ENCODE measurements at regions not wholly inside any gene's neighbourhood (a gene's known extent, or its start where the extent isn't known, plus 50 kb on each side); places are given as distances from the start of the nearest gene placed in this dataset.

DNA sequence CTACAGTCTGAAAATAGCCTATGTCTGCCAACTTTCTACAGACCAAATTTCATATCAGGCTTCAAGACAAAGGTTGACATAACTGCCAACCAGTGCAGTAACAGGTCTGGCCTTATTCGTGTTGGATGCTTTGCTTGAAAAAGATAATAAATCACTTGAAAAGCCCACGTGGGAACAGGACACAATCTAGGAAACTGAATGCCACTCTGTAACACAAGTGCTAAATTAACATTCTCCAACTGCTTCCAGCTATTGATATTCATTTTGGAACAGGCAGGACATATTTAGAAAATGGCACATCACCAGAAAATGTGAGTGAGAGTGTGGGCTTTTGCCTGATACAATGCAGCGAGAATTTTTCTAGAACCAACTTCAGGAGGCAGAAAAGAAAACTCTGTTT, 165.9 kb upstream of the CCDC150 start:
- intact Hi-C loops (cut with micrococcal nuclease), result no loop called here
- WGBS (ENCODE audit: insufficient coverage, low coverage, missing lambda C conversion rate), result 7% methylated on average over 3 of the region's 3 CpGs
- Histone ChIP-seq H3K4me3 (no peak overlapping the region), H3K9ac (ENCODE audit: insufficient read depth in 1 of 2, low read depth in 2 of 2, low read length in 2 of 2) (no peak overlapping the region), H4K20me1 (replicated peaks; ENCODE audit: control insufficient read depth, insufficient read depth, low read length) (no peaks in the 10 kb centered on the region), H3K27me3 (ENCODE audit: control insufficient read depth in 2 of 2, insufficient read depth in 2 of 2, low read length in 2 of 2) (no peaks in the 10 kb centered on the region), H3K9me1 (ENCODE audit: control insufficient read depth, insufficient read depth, low read length) (no peaks in the 10 kb centered on the region), H3K79me2 (ENCODE audit: control insufficient read depth, insufficient read depth, low read length) (no peaks in the 10 kb centered on the region), H3K4me2 (ENCODE audit: insufficient read depth, low read length) (no peak overlapping the region), H3K4me1 (replicated peaks in 1 of 2; ENCODE audit: control insufficient read depth in 2 of 2, insufficient read depth in 2 of 2, low read length in 2 of 2) (no peaks in the 10 kb centered on the region), H3K9me3 (replicated peaks; ENCODE audit: control insufficient read depth, insufficient read depth, low read depth, low read length) (no peaks in the 10 kb centered on the region), H3K27ac (ENCODE audit: extremely low read depth, low read depth, low read length) (no peak overlapping the region), H3K36me3 (ENCODE audit: control insufficient read depth, insufficient read depth, low read length) (no peaks in the 10 kb centered on the region), H2AFZ (ENCODE audit: low read depth, low read length) (no peak overlapping the region)
- in situ Hi-C loops (cut with MboI), result no loop called here
- ChIA-PET CTCF (ENCODE audit: low intra/inter-chr PET ratio) (no interaction called here), POLR2A (interaction anchor here (0.7 kb wide), 1 partner anchor 94 kb away, joined by 3 read pairs; no protein-coding TSS in a partner anchor)
- BruUV-seq (replicated peaks), result no TSS peak
- ATAC-seq, result no peak
- no peak for DNase-seq (ENCODE audit: extremely low read depth in 1 of 4, low spot score in 3 of 4)
- no peak for FAIRE-seq
- TF ChIP-seq YY1 (IDR thresholded peaks at IDR 0.05; ENCODE audit: borderline replicate concordance in 1 of 3, control insufficient read depth in 1 of 3, extremely low read depth in 1 of 3, insufficient read depth in 3 of 3, insufficient read length in 1 of 3, insufficient replicate concordance in 2 of 3, low read depth in 1 of 3, low read length in 2 of 3), result no peak
- no peak for TF ChIP-seq ZNF431 (CRISPR knock-in tag; IDR thresholded peaks at IDR 0.05)
- TF ChIP-seq, protein P1, sequence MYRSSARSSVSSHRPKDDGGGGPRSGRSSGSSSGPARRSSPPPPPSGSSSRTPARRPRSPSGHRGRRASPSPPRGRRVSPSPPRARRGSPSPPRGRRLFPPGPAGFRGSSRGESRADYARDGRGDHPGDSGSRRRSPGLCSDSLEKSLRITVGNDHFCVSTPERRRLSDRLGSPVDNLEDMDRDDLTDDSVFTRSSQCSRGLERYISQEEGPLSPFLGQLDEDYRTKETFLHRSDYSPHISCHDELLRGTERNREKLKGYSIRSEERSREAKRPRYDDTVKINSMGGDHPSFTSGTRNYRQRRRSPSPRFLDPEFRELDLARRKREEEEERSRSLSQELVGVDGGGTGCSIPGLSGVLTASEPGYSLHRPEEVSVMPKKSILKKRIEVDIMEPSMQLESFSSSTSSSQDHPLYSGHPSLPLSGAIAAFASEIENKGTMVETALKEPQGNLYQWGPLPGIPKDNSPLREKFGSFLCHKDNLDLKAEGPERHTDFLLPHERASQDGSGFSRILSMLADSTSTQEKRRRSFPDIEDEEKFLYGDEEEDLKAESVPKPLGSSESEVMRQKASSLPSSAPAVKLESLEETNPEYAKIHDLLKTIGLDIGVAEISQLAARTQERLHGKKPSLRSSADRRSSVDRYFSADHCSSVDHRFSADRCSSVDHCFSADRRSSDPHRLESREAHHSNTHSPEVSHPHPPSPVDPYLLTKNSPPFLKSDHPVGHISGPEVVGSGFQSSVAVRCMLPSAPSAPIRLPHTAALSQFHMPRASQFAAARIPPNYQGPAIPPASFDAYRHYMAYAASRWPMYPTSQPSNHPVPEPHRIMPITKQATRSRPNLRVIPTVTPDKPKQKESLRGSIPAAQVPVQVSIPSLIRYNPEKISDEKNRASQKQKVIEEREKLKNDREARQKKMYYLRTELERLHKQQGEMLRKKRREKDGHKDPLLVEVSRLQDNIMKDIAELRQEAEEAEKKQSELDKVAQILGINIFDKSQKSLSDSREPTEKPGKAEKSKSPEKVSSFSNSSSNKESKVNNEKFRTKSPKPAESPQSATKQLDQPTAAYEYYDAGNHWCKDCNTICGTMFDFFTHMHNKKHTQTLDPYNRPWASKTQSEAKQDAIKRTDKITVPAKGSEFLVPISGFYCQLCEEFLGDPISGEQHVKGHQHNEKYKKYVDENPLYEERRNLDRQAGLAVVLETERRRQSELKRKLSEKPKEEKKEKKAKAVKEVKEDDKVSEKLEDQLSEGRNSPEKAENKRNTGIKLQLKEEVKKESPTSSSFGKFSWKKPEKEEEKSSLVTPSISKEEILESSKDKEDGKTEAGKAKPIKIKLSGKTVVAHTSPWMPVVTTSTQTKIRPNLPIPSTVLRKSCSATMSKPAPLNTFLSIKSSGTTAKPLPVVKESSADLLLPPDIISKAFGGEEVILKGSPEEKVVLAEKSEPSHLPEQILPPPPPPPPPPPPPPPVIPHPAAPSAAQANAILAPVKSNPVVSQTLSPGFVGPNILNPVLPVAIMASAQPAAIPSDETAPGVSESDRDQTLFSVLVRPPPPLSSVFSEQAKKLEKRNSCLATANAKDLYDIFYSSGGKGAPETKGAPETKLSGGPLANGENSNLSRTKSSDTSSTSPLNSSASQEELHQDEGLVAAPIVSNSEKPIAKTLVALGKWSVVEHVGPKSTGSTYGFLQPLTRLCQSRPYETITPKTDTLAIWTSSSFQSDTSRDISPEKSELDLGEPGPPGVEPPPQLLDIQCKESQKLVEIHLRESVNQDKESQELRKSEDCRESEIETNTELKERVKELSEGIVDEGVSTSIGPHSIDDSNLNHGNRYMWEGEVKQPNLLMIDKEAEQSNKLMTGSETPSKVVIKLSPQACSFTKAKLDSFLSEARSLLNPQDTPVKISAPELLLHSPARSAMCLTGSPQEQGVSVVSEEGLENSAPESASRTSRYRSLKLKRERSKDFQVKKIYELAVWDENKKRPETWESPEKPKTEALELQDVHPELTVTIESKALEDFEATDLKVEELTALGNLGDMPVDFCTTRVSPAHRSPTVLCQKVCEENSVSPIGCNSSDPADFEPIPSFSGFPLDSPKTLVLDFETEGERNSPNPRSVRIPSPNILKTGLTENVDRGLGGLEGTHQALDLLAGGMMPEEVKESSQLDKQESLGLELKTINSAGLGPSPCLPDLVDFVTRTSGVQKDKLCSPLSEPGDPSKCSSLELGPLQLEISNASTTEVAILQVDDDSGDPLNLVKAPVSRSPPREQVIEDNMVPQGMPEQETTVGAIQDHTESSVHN (IDR thresholded peaks at IDR 0.05; ENCODE audit: borderline replicate concordance in 1 of 2, low read depth in 1 of 2), result no peak
- TF ChIP-seq NR2F6 (CRISPR knock-in tag; IDR thresholded peaks at IDR 0.05), result no peak
- TF ChIP-seq RAD51 (IDR thresholded peaks at IDR 0.05; ENCODE audit: borderline replicate concordance, low read depth), result no peak
- no peak for TF ChIP-seq MBD2 (IDR thresholded peaks at IDR 0.05; ENCODE audit: borderline replicate concordance, low read depth)
- TF ChIP-seq, protein P2, sequence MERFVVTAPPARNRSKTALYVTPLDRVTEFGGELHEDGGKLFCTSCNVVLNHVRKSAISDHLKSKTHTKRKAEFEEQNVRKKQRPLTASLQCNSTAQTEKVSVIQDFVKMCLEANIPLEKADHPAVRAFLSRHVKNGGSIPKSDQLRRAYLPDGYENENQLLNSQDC (CRISPR knock-in tag; IDR thresholded peaks at IDR 0.05), result no peak
- no peak for TF ChIP-seq ETV5 (CRISPR knock-in tag; IDR thresholded peaks at IDR 0.05; ENCODE audit: low read depth)
- TF ChIP-seq ZKSCAN8 (CRISPR knock-in tag; IDR thresholded peaks at IDR 0.05), result no peak
- no peak for TF ChIP-seq ESRRA (IDR thresholded peaks at IDR 0.05; ENCODE audit: borderline replicate concordance, low read depth)
- no peak for TF ChIP-seq ZFX (CRISPR knock-in tag; IDR thresholded peaks at IDR 0.05)
- no peak for TF ChIP-seq ZNF197 (CRISPR knock-in tag; IDR thresholded peaks at IDR 0.05; ENCODE audit: low read depth)
- no peak for TF ChIP-seq LCOR (CRISPR knock-in tag; IDR thresholded peaks at IDR 0.05)
